Astrocyte (in vitro differentiated cells and primary cell): ENCODE measurements at regions not wholly inside any gene's neighbourhood (a gene's known extent, or its start where the extent isn't known, plus 50 kb on each side); places are given as distances from the start of the nearest gene placed in this dataset.

Experiments used
- DNase-seq: peaks from one replicate; pipeline ENCODE4 v3.0.0-alpha.2; 2010; ENCODE audit warnings: low read depth
- FAIRE-seq: peaks from 2 replicates; lab custom pipeline; 2011; peaks lifted over from hg19 to GRCh38; lab: Jason Lieb, UNC
- H2AFZ ChIP-seq: 2 replicates; pipeline ENCODE4 v1.6.0; 2012; ENCODE audit warnings: low read depth, low read length, inconsistent platforms
- H3K27ac ChIP-seq: 2 replicates; pipeline ENCODE4 v1.5.1; 2011; ENCODE audit warnings: low read depth, low read length, inconsistent platforms
- H3K27me3 ChIP-seq: 2 replicates; pipeline ENCODE4 v1.6.0; 2011; ENCODE audit warnings: low read length, inconsistent platforms; ENCODE audit not compliant: insufficient read depth
- H3K36me3 ChIP-seq: 2 replicates; pipeline ENCODE4 v1.5.1; 2011; ENCODE audit warnings: low read length, inconsistent platforms; ENCODE audit not compliant: insufficient read depth
- H3K4me1 ChIP-seq: 2 replicates; pipeline ENCODE4 v1.5.1; 2011; ENCODE audit warnings: low read length, inconsistent platforms; ENCODE audit not compliant: insufficient read depth
- H3K4me2 ChIP-seq: 2 replicates; pipeline ENCODE4 v1.6.0; 2012; ENCODE audit warnings: low read length, inconsistent platforms
- H3K4me3 ChIP-seq: 2 replicates; pipeline ENCODE4 v1.5.1; 2011; ENCODE audit warnings: low read depth, mild to moderate bottlenecking, low read length, inconsistent platforms; ENCODE audit not compliant: insufficient read depth
- H3K79me2 ChIP-seq: 2 replicates; pipeline ENCODE4 v1.6.0; 2012; ENCODE audit warnings: mild to moderate bottlenecking, low read length, inconsistent platforms; ENCODE audit not compliant: insufficient read depth
- H3K9ac ChIP-seq: 2 replicates; pipeline ENCODE4 v1.6.0; 2012; ENCODE audit warnings: mild to moderate bottlenecking, low read length, inconsistent platforms
- H3K9me3 ChIP-seq: 2 replicates; pipeline ENCODE4 v1.5.1; 2012; ENCODE audit warnings: low read depth, mild to moderate bottlenecking, low read length, inconsistent platforms; ENCODE audit not compliant: insufficient read depth
- H4K20me1 ChIP-seq: 2 replicates; pipeline ENCODE4 v1.6.0; 2012; ENCODE audit warnings: low read length, inconsistent platforms; ENCODE audit not compliant: insufficient read depth
- H3K27ac Mint-ChIP-seq: one replicate; pipeline ENCODE4 v1.8.0; 2021; ENCODE audit warnings: mild to moderate bottlenecking, mixed read lengths; ENCODE audit not compliant: unreplicated experiment
- H3K27me3 Mint-ChIP-seq: one replicate; pipeline ENCODE4 v1.8.0; 2021; ENCODE audit warnings: low read depth, mixed read lengths; ENCODE audit not compliant: unreplicated experiment
- H3K36me3 Mint-ChIP-seq: one replicate; pipeline ENCODE4 v1.8.0; 2021; ENCODE audit warnings: low read depth, mixed read lengths; ENCODE audit not compliant: unreplicated experiment
- H3K4me1 Mint-ChIP-seq: one replicate; pipeline ENCODE4 v1.8.0; 2021; ENCODE audit warnings: low read depth, mixed read lengths; ENCODE audit not compliant: unreplicated experiment
- H3K4me3 Mint-ChIP-seq: one replicate; pipeline ENCODE4 v1.8.0; 2021; ENCODE audit warnings: mild to moderate bottlenecking, moderate library complexity, mixed read lengths; ENCODE audit not compliant: unreplicated experiment
- H3K9me3 Mint-ChIP-seq: one replicate; pipeline ENCODE4 v1.8.0; 2021; ENCODE audit warnings: mild to moderate bottlenecking, mixed read lengths; ENCODE audit not compliant: unreplicated experiment
- CTCF ChIP-seq: IDR thresholded peaks from 2 replicates; pipeline ENCODE4 v1.5.1; 2011; ENCODE audit warnings: low read depth, mild to moderate bottlenecking, inconsistent platforms, low read length, moderate library complexity; ENCODE audit not compliant: insufficient read depth
- EZH2 ChIP-seq: IDR thresholded peaks from 2 replicates; pipeline ENCODE4 v1.6.1; 2012; ENCODE audit warnings: mild to moderate bottlenecking, low read length, inconsistent platforms; ENCODE audit not compliant: insufficient read depth

GRCh38 chr10:118816471-118817168, 61.9 kb upstream of the CACUL1 start:
- no peak overlapping the region for H3K4me3 Mint-ChIP-seq
- no peak for DNase-seq
- Histone ChIP-seq H3K9ac (no peak overlapping the region), H3K4me1 (no peaks in the 10 kb centered on the region), H3K27ac (no peak overlapping the region), H2AFZ (no peak overlapping the region), H3K36me3 (no peaks in the 10 kb centered on the region), H3K4me2 (no peak overlapping the region), H4K20me1 (no peaks in the 10 kb centered on the region), H3K4me3 (no peak overlapping the region), H3K9me3 (no peaks in the 10 kb centered on the region), H3K27me3 (no peaks in the 10 kb centered on the region), H3K79me2 (no peaks in the 10 kb centered on the region)
- H3K9me3 Mint-ChIP-seq, result no peaks in the 10 kb centered on the region
- H3K36me3 Mint-ChIP-seq, result no peaks in the 10 kb centered on the region
- no peak for FAIRE-seq
- H3K4me1 Mint-ChIP-seq, result no peaks in the 10 kb centered on the region
- H3K27me3 Mint-ChIP-seq, result peaks cover 38% of the 10 kb centered on the region
- TF ChIP-seq CTCF (no peak), EZH2 (no peak)
- no peak overlapping the region for H3K27ac Mint-ChIP-seq

DNA sequence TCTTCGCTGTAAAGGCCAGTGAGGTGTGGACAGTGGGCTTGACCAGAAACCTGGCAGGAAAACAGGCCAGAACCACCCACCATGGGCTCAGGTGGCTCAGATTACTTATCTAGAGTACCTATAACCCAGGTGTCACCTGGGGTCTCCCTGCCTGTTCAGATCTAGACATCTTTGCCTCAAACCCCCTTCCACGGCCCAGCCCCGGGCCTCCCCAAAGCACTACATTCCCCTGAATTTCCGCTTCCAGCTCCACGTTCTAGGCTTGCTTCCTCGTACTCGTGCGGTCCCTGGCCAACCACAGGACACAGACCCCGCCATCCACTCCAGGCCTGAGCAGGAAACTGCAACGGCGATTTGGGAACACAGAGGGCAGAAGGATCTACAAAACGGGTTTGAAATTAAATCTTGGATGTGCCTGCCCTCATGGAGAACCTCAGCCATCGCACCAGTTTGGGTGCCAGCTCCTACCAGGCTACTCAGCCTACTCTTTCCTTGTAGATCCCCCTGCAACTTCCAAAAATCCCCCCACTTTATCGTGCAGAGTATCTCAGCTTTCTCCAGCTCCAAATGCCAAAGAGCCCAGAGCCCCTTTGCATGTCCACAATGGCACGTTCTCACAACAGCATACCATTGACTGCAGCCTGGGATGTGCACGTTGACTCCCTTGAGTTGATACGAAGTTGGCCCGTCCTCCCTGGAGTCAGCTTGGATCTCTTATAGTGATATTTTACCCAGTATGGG, 62.7 kb upstream of the CACUL1 start:
- no peak for TF ChIP-seq EZH2
- no peak for TF ChIP-seq CTCF
- H3K27me3 ChIP-seq, result no peaks in the 10 kb centered on the region
- no peaks in the 10 kb centered on the region for H3K9me3 Mint-ChIP-seq
- no peak overlapping the region for H2AFZ ChIP-seq
- H3K36me3 ChIP-seq, result no peaks in the 10 kb centered on the region
- no peak overlapping the region for H3K4me3 Mint-ChIP-seq
- no peak overlapping the region for H3K4me2 ChIP-seq
- no peak overlapping the region for H3K27ac Mint-ChIP-seq
- H3K9me3 ChIP-seq, result no peaks in the 10 kb centered on the region
- DNase-seq, result no peak
- H4K20me1 ChIP-seq, result no peaks in the 10 kb centered on the region
- H3K27me3 Mint-ChIP-seq, result peaks cover 37% of the 10 kb centered on the region
- H3K36me3 Mint-ChIP-seq, result no peaks in the 10 kb centered on the region
- FAIRE-seq, result no peak
- no peak overlapping the region for H3K27ac ChIP-seq
- no peaks in the 10 kb centered on the region for H3K79me2 ChIP-seq
- no peaks in the 10 kb centered on the region for H3K4me1 ChIP-seq
- H3K4me3 ChIP-seq, result no peak overlapping the region
- no peaks in the 10 kb centered on the region for H3K4me1 Mint-ChIP-seq
- H3K9ac ChIP-seq, result no peak overlapping the region

- H3K4me3 ChIP-seq, result no peak overlapping the region
- TF ChIP-seq EZH2 (no peak), CTCF (no peak)
- H3K36me3 ChIP-seq, result no peaks in the 10 kb centered on the region
- FAIRE-seq (no peak), DNase-seq (no peak)
- no peaks in the 10 kb centered on the region for H3K9me3 ChIP-seq
- Mint-ChIP-seq H3K9me3 (peaks cover 2% of the 10 kb centered on the region), H3K4me3 (no peak overlapping the region), H3K27ac (no peak overlapping the region), H3K27me3 (peaks cover 30% of the 10 kb centered on the region), H3K4me1 (no peaks in the 10 kb centered on the region), H3K36me3 (no peaks in the 10 kb centered on the region)
- H3K27ac ChIP-seq, result no peak overlapping the region
- H3K79me2 ChIP-seq, result no peaks in the 10 kb centered on the region
- H3K4me1 ChIP-seq, result no peaks in the 10 kb centered on the region
- H3K27me3 ChIP-seq, result no peaks in the 10 kb centered on the region
- H4K20me1 ChIP-seq, result no peaks in the 10 kb centered on the region
- no peak overlapping the region for H2AFZ ChIP-seq
- no peak overlapping the region for H3K4me2 ChIP-seq
- no peak overlapping the region for H3K9ac ChIP-seq
These were observed 64.0 kb upstream of the CACUL1 start for GRCh38 chr10:118818621-118819221.
